ENCODE measurements at regions not wholly inside any gene's neighbourhood (a gene's known extent, or its start where the extent isn't known, plus 50 kb on each side); places are given as distances from the start of the nearest gene placed in this dataset.

DNA sequence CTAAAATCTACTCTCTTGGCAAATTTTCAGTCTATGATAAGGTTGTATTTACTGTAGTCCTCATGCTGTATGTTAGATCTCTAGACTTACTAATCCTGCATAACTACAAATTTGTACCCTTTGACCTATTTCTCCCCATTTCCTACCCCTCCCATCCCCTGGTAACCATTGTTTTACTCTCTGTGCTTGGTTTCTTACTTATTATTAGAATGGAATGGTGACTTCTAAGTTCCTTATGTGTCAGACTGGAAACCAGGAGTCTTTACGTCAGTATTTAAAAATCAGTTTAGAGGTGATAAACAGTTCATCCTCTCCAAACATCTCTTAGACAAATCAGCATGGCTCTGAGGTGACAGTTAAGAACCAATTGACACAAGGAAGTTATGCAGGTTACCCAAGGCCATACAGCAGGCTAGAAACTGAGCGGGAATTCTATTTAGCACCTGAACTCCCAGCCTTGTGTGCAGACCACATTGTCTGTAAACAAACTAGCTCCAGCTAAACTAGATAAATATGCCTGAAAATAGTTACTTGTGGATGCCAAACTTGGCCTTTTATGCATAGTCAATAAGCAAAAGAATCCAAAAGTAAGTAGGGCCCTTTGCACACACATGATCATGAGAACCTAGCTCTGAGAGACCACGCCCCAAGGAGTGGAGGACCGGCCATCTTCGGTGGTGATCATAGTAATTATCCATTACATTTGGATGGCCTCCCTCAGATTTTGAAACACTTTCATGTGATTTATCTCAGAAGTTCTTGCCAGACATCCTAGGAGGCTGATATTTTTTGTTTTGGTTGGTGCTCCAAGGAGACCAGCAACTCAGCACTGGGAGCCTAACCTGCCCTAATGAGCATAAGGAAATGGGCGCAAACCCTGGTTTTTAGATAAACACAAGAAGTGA lies 72.3 kb upstream of the BOC start:
- DNase-seq: no peak

DNA sequence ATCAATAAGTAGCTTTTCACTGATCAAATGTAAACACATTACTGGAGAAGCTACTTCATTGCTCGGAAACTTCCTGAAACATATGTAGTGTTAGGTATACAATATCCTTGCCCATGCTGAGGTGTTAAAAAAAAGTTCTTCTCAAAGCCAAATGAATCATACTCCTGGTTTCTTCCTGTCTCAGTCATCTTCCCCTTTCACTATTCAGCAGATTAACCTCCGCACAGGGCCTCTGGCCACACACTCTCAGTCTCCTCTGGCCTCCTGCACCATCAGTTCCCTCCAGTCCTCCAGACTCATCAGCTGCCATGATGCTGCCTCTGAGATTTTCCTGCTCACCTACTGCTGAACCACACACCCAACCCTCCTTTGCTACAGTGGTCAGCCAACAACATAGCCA lies 70.5 kb upstream of the BOC start:
- DNase-seq: no peak

GRCh38 chr3:113141543-113141942 lies 69.8 kb upstream of the BOC start:
- DNase-seq: no peak

DNA sequence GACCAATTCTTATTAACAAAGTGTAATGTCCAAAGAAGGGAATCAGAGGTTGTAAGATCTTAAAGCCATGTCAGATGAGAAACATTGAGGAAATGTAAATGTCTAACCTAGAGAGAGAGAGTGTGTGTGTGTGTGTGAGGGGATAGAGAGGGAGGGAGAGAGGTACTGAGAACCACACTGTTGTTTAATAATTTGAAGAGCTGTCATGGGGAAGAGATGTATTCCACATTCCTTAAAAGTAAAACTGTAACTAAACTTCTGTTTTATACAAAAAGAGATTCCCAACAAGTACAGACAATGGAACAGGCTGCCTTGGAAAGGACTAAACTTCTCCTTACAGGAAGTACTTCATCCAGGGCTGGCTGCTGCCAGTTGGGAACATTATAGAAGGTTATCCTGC lies 68.9 kb upstream of the BOC start:
- DNase-seq: no peak

DNA sequence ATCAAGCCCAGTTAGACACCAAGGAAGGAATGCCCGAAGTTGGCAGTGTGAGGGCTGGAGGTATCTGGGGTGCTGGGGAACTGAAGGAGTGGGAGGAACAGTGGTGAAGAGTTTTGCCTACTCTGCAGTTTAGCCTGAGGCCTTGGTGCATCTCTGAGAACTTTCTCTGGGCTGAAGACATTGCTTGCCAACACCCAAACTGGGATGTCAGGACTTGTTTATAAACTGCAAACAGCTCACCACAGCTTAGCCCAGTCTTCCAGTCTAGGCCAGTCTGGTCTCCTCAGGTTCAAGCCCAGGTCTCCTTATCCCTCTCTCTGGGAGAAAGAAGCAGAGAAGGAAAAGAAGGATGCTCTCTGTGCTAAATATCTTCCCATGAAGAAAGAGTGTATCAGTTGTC lies 68.0 kb upstream of the BOC start:
- no peak for DNase-seq

- peak; percentile 77 for DNase-seq
These were observed 63.6 kb upstream of the BOC start for GRCh38 chr3:113147681-113148261.

- peak; percentile 77 for DNase-seq
These were observed 63.1 kb upstream of the BOC start for GRCh38 chr3:113148284-113148683.

- no peak for DNase-seq
These were observed 61.1 kb upstream of the BOC start for GRCh38 chr3:113150250-113150649.

DNA sequence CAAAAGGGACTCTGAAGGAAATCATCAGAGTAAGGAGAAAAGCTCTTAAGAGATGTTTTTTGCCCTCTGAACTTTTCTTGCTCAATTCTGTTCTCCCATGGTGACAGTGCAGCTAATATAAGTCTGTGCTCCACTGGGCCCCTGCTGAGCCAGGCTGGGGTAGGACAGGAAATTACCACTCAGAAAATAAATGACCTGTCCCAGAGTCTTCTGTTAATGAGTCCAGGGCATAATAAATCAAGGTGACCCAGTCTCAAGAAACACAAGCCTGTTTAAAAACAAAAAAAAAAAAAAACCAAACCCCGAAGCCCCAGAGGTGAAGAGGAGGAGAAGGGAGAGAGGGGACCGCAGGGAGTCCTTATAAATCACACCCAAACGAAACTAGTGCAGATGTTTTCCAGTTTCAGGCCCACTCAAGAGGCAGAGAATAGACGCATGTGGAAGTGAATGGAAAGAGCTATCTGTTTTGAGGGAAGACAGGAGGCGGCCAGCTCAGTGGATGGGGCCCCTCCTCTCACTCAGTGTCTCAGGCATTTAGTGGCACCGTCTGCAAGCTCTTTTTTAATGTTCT lies 59.8 kb upstream of the BOC start:
- peak; percentile 70 for DNase-seq

DNA sequence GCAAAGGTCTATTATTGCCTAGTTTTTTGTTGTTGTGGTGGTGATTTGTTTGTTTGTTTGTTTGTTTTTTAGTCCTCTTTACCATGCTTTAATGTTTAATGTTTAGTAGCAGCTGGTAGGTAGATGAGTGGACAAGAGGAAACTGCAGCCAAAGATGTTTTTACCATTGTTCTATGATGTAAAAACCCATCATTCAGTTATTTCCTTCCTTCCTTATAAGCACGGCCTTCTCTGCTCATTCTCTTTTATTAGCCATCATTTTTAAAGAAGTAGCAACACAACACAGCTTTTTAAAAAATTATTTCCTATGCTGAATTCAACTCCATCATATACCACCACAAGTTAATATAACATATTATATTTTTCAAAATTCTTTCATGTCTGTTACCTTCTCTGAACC lies 58.5 kb upstream of the BOC start:
- no peak for DNase-seq

GRCh38 chr3:113153499-113154107 lies 57.8 kb upstream of the BOC start:
- no peak for DNase-seq

GRCh38 chr3:113156816-113157333 lies 54.5 kb upstream of the BOC start:
- DNase-seq: no peak

- DNase-seq: no peak
These were observed 53.8 kb upstream of the BOC start for GRCh38 chr3:113157408-113158030.

DNA sequence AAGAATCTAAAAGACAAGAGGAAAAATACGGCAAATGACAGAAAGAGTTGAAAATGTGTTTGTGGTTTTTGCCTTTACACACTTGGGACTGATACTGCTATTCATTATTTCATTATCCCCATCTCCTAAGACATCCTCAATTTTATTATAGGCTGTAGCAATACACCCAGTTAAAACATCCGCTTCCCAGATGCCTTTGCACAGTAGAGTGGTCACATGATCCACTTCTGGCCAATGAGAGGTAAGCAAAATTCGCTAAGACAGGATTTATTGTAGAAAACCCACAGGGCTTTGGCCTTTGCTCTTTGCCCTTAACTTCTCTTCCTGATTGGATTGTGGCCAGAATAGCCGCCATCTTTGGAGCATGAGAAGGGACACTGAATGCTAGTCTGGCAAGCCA lies 53.2 kb upstream of the BOC start:
- no peak for DNase-seq
